Skin of body (tissue), 1 donor: ENCODE measurements at regions not wholly inside any gene's neighbourhood (a gene's known extent, or its start where the extent isn't known, plus 50 kb on each side); places are given as distances from the start of the nearest gene placed in this dataset.

ENCODE experiments used
- DNase-seq: peaks from one replicate; lab custom pipeline; 2025; lab: John Stamatoyannopoulos, UW

GRCh38 chr9:87818308-87818707 is 64.4 kb upstream of the SPATA31E1 start:
- no peak for DNase-seq

- no peak for DNase-seq
Observed at GRCh38 chr9:87824216-87824875, 58.3 kb upstream of the SPATA31E1 start.

GRCh38 chr9:87824886-87825285 is 57.8 kb upstream of the SPATA31E1 start:
- no peak for DNase-seq

- DNase-seq = no peak
Observed at GRCh38 chr9:87826331-87826730, 56.3 kb upstream of the SPATA31E1 start.

- no peak for DNase-seq
Observed at GRCh38 chr9:87827341-87827740, 55.3 kb upstream of the SPATA31E1 start.

GRCh38 chr9:87829756-87830155 is 52.9 kb upstream of the SPATA31E1 start:
- no peak for DNase-seq

GRCh38 chr9:87830446-87830845 is 52.2 kb upstream of the SPATA31E1 start:
- no peak for DNase-seq

GRCh38 chr9:87831159-87831558 is 51.5 kb upstream of the SPATA31E1 start:
- peak; percentile 10 for DNase-seq
